WTC11 (cell line): ENCODE measurements at regions not wholly inside any gene's neighbourhood (a gene's known extent, or its start where the extent isn't known, plus 50 kb on each side); places are given as distances from the start of the nearest gene placed in this dataset.

ENCODE experiments used
- ATAC-seq: fragments of 200-7000 bp; cut with Tn5 transposase; 2 replicates; pipeline ENCODE4 v1.10.0; 2021; ENCODE audit warnings: mild to moderate bottlenecking, moderate library complexity
- CTCF ChIA-PET: fragments of 300-600 bp; sonication (Branson Sonifier 250); formaldehyde crosslinking; loops from one replicate; lab custom pipeline; 2021; ENCODE audit warnings: antibody characterized with exemption; lab: Charles Lee
- POLR2A ChIA-PET: fragments of 350-600 bp; sonication (Branson Sonifier 250); formaldehyde crosslinking; loops from one replicate; lab custom pipeline; 2021; ENCODE audit warnings: antibody characterized with exemption; lab: Charles Lee
- DNase-seq: peaks from one replicate; pipeline ENCODE4 v3.0.0; 2021; ENCODE audit warnings: low spot score
- H3K27ac Mint-ChIP-seq: 2 replicates; pipeline ENCODE4 v1.8.0; 2021; ENCODE audit warnings: mixed read lengths
- H3K27me3 Mint-ChIP-seq: 2 replicates; pipeline ENCODE4 v1.8.0; 2021; ENCODE audit warnings: low read depth, mild to moderate bottlenecking, moderate library complexity, mixed read lengths
- H3K36me3 Mint-ChIP-seq: 2 replicates; pipeline ENCODE4 v1.8.0; 2021; ENCODE audit warnings: mixed read lengths
- H3K4me1 Mint-ChIP-seq: 2 replicates; pipeline ENCODE4 v1.8.0; 2022; ENCODE audit warnings: mixed read lengths
- H3K4me3 Mint-ChIP-seq: 2 replicates; pipeline ENCODE4 v1.8.0; 2021; ENCODE audit warnings: mild to moderate bottlenecking, moderate library complexity, mixed read lengths
- H3K9me3 Mint-ChIP-seq: 2 replicates; pipeline ENCODE4 v1.8.0; 2021; ENCODE audit warnings: mixed read lengths
- ATF3 ChIP-seq: sonication (generic); formaldehyde crosslinking; conservative IDR thresholded peaks from 2 replicates; pipeline ENCODE4 v1.8.1; 2022; ENCODE audit warnings: mild to moderate bottlenecking, missing genetic modification reagents
- CBFB ChIP-seq: sonication (generic); formaldehyde crosslinking; IDR thresholded peaks from 2 replicates; pipeline ENCODE4 v1.8.1; 2022; ENCODE audit warnings: mild to moderate bottlenecking, low read depth, missing genetic modification reagents
- CREM ChIP-seq: sonication (generic); formaldehyde crosslinking; IDR thresholded peaks from 2 replicates; pipeline ENCODE4 v1.8.1; 2022; ENCODE audit warnings: mild to moderate bottlenecking, missing genetic modification reagents, moderate library complexity
- E2F5 ChIP-seq: sonication (generic); formaldehyde crosslinking; IDR thresholded peaks from 2 replicates; pipeline ENCODE4 v1.8.1; 2022; ENCODE audit warnings: mild to moderate bottlenecking, moderate library complexity, missing genetic modification reagents
- ELF4 ChIP-seq: sonication (generic); formaldehyde crosslinking; IDR thresholded peaks from 2 replicates; pipeline ENCODE4 v1.8.1; 2022; ENCODE audit warnings: low read depth, mild to moderate bottlenecking, moderate library complexity, missing genetic modification reagents
- EMX1 ChIP-seq: fragments of 250-450 bp; sonication (Bioruptor Pico); IDR thresholded peaks from 2 replicates; pipeline ENCODE4 v1.8.0; 2021; ENCODE audit warnings: mild to moderate bottlenecking
- FOXK1 ChIP-seq: sonication (generic); formaldehyde crosslinking; IDR thresholded peaks from 2 replicates; pipeline ENCODE4 v1.8.0; 2022; ENCODE audit warnings: mild to moderate bottlenecking, moderate library complexity, missing genetic modification reagents
- MXD4 ChIP-seq: fragments of 250-450 bp; sonication (Bioruptor Pico); IDR thresholded peaks from 2 replicates; pipeline ENCODE4 v1.8.0; 2021; ENCODE audit warnings: mild to moderate bottlenecking, moderate library complexity, borderline replicate concordance
- SMAD4 ChIP-seq: sonication (generic); formaldehyde crosslinking; IDR thresholded peaks from 2 replicates; pipeline ENCODE4 v1.8.0; 2022; ENCODE audit warnings: mild to moderate bottlenecking, missing genetic modification reagents
- STAT6 ChIP-seq: sonication (generic); formaldehyde crosslinking; conservative IDR thresholded peaks from 2 replicates; pipeline ENCODE4 v1.8.1; 2023; ENCODE audit warnings: mild to moderate bottlenecking, low read depth, missing genetic modification reagents, moderate library complexity
- TP53 ChIP-seq: sonication (generic); formaldehyde crosslinking; IDR thresholded peaks from 2 replicates; pipeline ENCODE4 v1.8.1; 2023; ENCODE audit warnings: mild to moderate bottlenecking, missing genetic modification reagents
- ZMAT4 ChIP-seq: fragments of 250-450 bp; sonication (Bioruptor Pico); IDR thresholded peaks from 2 replicates; pipeline ENCODE4 v1.9.0; 2021; ENCODE audit warnings: mild to moderate bottlenecking
- ZNF219 ChIP-seq: sonication (generic); formaldehyde crosslinking; IDR thresholded peaks from 2 replicates; pipeline ENCODE4 v1.8.0; 2023; ENCODE audit warnings: missing genetic modification reagents, mild to moderate bottlenecking, borderline replicate concordance
- ZNF671 ChIP-seq: fragments of 250-450 bp; sonication (Bioruptor Pico); IDR thresholded peaks from 2 replicates; pipeline ENCODE4 v1.8.0; 2021; ENCODE audit warnings: mild to moderate bottlenecking
- TF ChIP-seq, protein P1 (sequence below): sonication (generic); formaldehyde crosslinking; IDR thresholded peaks from 2 replicates; pipeline ENCODE4 v1.8.1; 2022; ENCODE audit warnings: missing genetic modification reagents, borderline replicate concordance
- TF ChIP-seq, protein P2 (sequence below): sonication (generic); formaldehyde crosslinking; IDR thresholded peaks from 2 replicates; pipeline ENCODE4 v1.8.0; 2023; ENCODE audit warnings: missing genetic modification reagents, mild to moderate bottlenecking, borderline replicate concordance

- TF ChIP-seq E2F5 (CRISPR knock-in tag): no peak
- no peak for TF ChIP-seq ZNF219 (CRISPR knock-in tag)
- no peak for TF ChIP-seq ELF4 (CRISPR knock-in tag)
- TF ChIP-seq, protein P1, sequence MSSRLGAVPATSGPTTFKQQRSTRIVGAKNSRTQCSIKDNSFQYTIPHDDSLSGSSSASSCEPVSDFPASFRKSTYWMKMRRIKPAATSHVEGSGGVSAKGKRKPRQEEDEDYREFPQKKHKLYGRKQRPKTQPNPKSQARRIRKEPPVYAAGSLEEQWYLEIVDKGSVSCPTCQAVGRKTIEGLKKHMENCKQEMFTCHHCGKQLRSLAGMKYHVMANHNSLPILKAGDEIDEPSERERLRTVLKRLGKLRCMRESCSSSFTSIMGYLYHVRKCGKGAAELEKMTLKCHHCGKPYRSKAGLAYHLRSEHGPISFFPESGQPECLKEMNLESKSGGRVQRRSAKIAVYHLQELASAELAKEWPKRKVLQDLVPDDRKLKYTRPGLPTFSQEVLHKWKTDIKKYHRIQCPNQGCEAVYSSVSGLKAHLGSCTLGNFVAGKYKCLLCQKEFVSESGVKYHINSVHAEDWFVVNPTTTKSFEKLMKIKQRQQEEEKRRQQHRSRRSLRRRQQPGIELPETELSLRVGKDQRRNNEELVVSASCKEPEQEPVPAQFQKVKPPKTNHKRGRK (CRISPR knock-in tag): no peak
These were observed 123.9 kb downstream of the NAA11 start (continued) for GRCh38 chr4:79201971-79202370.

DNA sequence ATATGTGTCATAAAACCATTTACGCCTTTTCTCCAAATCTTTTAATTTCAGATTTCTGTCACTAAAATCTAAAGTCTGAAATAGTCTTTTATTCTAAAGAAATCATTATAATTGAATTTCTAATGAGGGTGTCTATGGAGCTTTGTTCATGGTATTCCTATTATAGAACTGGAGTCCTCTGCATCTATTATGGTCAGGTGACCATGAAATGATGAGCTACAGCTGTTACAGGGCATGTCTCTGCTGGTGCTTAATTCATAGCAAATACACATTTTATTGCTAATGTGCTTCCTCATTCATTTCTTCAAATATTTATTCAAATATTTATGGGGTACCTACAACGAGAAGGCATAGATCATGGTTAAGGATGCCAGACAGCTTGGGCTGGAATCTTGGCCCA lies 126.1 kb downstream of the NAA11 start:
- Mint-ChIP-seq H3K4me3 (no peak overlapping the region), H3K4me1 (peaks cover 21% of the 10 kb centered on the region), H3K27ac (no peak overlapping the region), H3K9me3 (no peaks in the 10 kb centered on the region), H3K27me3 (no peaks in the 10 kb centered on the region), H3K36me3 (no peaks in the 10 kb centered on the region)
- TF ChIP-seq, protein P2, sequence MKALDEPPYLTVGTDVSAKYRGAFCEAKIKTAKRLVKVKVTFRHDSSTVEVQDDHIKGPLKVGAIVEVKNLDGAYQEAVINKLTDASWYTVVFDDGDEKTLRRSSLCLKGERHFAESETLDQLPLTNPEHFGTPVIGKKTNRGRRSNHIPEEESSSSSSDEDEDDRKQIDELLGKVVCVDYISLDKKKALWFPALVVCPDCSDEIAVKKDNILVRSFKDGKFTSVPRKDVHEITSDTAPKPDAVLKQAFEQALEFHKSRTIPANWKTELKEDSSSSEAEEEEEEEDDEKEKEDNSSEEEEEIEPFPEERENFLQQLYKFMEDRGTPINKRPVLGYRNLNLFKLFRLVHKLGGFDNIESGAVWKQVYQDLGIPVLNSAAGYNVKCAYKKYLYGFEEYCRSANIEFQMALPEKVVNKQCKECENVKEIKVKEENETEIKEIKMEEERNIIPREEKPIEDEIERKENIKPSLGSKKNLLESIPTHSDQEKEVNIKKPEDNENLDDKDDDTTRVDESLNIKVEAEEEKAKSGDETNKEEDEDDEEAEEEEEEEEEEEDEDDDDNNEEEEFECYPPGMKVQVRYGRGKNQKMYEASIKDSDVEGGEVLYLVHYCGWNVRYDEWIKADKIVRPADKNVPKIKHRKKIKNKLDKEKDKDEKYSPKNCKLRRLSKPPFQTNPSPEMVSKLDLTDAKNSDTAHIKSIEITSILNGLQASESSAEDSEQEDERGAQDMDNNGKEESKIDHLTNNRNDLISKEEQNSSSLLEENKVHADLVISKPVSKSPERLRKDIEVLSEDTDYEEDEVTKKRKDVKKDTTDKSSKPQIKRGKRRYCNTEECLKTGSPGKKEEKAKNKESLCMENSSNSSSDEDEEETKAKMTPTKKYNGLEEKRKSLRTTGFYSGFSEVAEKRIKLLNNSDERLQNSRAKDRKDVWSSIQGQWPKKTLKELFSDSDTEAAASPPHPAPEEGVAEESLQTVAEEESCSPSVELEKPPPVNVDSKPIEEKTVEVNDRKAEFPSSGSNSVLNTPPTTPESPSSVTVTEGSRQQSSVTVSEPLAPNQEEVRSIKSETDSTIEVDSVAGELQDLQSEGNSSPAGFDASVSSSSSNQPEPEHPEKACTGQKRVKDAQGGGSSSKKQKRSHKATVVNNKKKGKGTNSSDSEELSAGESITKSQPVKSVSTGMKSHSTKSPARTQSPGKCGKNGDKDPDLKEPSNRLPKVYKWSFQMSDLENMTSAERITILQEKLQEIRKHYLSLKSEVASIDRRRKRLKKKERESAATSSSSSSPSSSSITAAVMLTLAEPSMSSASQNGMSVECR (CRISPR knock-in tag): no peak
- TF ChIP-seq MXD4 (no peak), EMX1 (CRISPR knock-in tag) (no peak), TP53 (no peak), ZMAT4 (CRISPR knock-in tag) (no peak), CBFB (CRISPR knock-in tag) (no peak), FOXK1 (CRISPR knock-in tag) (no peak), ZNF671 (CRISPR knock-in tag) (no peak), ATF3 (CRISPR knock-in tag) (no peak), CREM (CRISPR knock-in tag) (no peak), SMAD4 (CRISPR knock-in tag) (no peak), STAT6 (CRISPR knock-in tag) (no peak)
- ChIA-PET CTCF (no interaction called here), POLR2A (no interaction called here)
- no peak for DNase-seq
- no peak for ATAC-seq
